NAMALWA (cell line): ENCODE measurements at regions not wholly inside any gene's neighbourhood (a gene's known extent, or its start where the extent isn't known, plus 50 kb on each side); places are given as distances from the start of the nearest gene placed in this dataset.

Experiments used
- DNase-seq: peaks from one replicate; pipeline ENCODE4 v3.0.0-alpha.2; 2015; ENCODE audit warnings: low spot score

GRCh38 chr1:229033480-229033879 lies 237.4 kb upstream of the RAB4A start:
- DNase-seq, result no peak

DNA sequence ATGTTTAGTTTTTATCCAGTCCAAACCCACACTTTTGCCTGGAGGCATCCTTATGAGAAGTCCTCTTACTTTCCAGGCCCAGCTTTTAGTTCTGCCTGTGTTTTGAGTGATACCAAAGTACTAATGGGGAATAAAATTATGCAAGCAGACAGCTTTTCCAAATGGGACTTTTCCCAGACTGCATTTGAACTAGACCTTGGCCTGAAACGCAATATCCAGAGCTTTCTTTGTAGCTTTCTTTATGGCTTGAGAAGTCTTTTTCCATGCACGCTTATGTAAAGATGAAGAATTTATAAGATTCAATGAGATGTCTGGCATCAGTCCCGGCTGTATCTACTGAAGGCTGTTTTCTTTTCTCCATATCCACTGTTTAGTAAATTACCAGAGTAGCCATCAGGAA lies 236.6 kb upstream of the RAB4A start:
- no peak for DNase-seq

GRCh38 chr1:229035054-229035747 lies 235.7 kb upstream of the RAB4A start:
- peak; percentile 47 for DNase-seq

- DNase-seq, result no peak
Measured at GRCh38 chr1:229035748-229036082, 235.2 kb upstream of the RAB4A start.

- DNase-seq, result no peak
Measured at GRCh38 chr1:229037806-229038405, 233.0 kb upstream of the RAB4A start.

DNA sequence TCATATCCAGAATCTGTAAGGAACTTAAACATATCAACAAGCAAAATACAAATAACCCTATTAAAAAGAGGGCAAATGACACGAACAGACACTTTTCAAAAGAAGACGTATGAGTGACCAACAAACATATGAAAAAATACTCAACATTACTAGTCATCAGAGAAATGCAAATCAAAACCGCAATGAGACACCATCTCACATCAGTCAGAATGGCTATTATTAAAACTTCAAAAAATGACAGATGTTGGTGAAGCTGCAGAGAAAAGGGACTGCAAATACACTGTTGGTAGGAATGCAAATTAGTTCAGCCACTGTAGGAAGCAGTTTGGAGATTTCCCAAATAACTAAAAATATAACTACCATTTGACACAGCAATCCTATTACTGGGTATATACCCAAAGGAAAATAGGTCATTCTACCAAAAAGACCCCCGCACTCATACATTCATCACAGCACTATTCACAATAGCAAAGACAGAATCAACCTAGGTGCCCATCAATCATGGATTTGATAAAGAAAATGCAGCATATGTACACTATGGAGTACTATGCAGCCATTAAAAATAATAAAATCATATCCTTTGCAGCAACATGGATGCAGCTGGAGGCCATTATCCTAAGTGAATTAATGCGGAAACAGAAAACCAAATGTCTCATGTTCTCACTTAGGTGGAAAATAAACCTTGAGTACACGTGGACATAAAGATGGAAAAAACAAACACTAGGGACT lies 230.1 kb upstream of the RAB4A start:
- no peak for DNase-seq

DNA sequence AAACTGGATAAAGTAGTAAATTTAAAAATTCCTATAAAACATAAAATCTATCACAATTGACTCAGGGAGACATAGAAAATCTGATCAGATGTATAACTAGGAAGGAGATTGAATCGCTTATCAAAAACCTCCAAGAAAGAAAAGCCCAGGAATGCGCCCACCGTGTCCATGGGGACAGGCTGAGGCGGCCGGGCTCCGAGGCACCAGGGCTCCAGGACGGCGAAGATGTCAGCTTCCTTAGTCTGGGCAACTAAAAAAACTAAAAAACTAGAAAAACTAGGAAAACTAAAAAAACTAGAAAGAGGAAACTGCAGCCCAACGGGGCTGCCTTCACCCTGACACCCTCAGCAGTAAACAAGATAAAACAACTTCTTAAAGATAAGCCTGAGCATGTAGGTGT lies 229.0 kb upstream of the RAB4A start:
- DNase-seq, result no peak

GRCh38 chr1:229042482-229042881 lies 228.4 kb upstream of the RAB4A start:
- DNase-seq, result no peak

DNA sequence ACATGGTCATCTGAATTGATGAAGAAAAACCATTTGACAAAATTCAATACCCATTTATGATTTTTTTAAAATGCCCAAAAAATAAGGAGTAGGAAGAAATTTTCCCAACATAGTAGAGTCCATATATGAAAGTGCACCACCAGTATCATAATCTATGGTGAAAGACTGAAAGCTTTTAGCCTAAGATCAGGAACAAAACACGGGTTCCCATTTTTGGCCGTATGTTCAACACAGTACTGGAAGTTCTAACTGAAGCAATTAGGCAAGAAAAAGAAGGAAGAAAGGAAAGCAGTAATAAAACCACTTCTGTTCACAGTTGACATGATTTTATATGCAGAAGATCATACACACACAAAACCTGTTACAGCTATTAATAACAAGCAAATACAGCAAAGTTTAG lies 227.8 kb upstream of the RAB4A start:
- no peak for DNase-seq

- DNase-seq, result no peak
Measured at GRCh38 chr1:229046251-229046853, 224.6 kb upstream of the RAB4A start.

DNA sequence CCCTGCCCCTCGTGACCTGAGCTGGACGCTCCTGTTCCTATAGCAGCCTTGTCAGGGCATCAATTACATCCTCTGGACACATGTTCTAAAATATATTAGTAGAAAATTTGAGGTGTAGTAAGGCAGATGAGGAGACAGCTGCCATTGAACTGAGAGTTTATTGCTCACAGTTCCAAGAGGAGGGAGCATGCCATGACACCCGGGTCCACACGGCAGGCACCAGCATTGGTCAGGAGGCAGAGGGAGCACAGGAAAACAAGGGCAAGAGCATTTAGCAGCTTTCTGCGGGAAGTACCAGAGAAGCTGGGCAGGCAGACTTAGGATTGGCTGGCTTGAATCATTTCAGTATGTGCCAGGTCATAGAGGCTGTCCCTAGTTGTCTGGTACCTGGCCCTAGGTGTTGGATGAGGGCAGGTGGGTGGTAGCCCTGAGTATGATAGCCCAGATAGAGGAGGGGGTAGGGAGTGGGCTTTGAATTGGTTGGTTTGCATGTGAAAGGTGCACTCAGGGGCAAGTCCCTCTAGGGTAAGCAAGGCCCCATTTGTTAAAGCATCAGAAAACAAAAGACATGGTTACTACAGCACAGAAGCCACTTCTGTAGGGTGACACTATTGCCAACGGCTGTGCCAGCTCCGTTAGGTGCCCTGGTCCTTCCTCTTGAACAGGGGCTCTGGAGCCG lies 223.6 kb upstream of the RAB4A start:
- no peak for DNase-seq

DNA sequence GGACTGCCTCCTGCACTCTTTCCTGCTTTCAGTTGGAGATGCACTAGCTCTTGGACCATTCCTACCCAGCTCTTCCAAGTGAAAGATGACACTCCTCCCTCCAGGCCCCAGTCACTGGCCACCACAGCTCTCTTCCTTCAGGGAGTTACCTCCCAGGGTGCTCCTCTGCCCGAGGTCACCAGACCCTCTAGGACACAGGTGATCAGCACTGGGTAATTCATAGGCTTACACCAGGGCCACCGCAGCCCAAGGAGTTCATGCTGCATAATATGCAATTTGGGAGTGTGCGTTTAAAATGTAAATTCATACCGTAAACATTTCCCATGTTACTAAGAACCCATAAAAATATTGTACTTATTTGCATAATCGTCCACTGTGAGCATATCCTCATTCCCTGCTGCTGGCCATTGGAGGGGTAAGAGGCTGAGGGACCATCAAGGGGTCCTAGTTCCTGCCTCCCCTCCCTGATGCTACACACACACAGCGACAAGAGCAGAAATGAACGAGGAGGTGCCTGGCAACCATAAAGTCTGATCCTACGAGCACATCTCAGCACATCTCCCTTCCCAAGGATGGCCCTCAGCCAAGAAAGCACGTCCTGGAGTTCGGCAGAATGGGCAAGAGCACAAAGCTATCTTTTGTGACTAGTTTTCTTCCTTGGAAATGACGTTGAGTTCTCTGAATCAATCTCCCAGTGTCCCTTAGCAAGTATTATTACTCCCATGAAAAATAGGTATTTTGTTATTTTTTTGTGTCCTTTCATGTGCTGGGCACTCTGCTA lies 222.9 kb upstream of the RAB4A start:
- no peak for DNase-seq

DNA sequence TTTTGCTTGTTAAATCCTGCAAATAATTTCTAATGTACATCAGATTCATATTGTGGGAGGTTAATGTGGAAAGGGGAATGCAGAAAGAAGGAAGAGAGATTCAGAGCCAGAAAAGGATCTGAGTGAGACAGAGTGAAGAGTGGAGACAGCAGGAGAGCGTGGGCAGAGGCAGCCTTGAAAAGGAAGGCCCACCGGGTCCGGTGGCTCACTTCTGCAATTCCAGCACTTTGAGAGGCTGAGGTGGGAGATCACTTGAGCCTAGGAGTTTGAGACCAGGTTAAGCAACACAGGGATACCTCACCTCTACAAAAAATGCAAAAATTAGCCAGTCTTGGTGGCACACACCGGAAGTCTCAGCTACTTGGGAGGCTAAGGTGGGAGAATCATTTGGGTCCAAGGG lies 222.0 kb upstream of the RAB4A start:
- DNase-seq, result no peak

DNA sequence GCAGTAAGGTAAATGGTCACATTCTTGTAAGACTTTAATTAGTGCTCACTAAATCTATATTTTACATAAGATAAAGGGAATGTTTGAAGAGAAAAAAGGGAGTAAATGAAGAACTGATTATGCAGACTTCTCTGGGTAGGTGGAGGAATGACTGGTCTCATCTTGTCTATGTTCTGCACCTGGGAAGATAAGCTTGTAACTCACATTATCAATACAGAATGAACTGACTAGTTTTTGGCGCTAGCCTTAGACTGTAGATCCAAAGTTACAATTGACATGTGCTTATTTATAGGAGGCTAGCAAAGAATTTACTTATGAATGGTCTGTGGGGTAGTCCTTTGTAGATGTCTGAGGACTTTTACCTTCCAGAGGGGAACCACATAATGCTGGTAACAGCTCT lies 214.9 kb upstream of the RAB4A start:
- DNase-seq, result no peak

DNA sequence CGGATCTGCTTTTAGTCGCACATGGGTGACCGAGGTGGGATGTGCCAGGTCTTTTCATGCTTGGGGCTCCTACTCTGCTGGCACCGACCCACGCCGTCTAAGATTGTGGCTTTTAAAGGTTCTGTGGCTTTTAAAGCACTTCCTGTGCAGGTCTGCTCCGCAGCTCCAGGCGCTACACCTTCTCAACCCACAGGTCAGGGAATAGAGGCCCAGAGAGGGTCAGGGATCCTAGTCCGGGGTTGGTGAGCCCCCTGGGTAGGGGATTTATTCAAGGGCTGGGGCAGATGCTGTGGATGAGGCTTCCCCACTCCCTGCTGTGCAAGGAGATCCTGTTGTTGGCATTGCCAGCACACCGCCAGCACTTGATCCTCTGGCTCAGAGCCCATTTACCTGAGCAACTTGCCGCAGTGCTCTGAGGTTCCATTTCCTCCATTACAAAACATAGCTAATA lies 212.8 kb upstream of the RAB4A start:
- DNase-seq, result no peak

DNA sequence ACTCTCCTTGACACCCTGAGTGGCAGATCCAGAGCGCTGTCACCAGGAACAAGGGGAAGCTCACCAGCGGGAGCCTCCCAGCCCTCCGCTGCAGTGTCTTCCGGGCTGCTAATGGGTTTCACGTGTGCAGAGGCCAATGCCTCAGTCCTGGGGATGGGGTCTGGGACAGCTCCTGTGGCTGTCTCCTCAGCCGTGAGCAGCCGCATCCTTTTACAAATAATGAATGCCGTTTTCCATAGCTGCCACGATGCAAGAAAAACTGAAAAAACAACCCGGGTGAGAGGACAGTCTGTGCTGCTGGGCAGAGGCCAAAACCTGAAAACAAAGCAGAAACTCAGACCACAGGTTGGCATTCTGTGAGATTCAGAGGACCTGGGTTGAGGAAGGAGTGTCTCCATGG lies 212.2 kb upstream of the RAB4A start:
- DNase-seq, result no peak

DNA sequence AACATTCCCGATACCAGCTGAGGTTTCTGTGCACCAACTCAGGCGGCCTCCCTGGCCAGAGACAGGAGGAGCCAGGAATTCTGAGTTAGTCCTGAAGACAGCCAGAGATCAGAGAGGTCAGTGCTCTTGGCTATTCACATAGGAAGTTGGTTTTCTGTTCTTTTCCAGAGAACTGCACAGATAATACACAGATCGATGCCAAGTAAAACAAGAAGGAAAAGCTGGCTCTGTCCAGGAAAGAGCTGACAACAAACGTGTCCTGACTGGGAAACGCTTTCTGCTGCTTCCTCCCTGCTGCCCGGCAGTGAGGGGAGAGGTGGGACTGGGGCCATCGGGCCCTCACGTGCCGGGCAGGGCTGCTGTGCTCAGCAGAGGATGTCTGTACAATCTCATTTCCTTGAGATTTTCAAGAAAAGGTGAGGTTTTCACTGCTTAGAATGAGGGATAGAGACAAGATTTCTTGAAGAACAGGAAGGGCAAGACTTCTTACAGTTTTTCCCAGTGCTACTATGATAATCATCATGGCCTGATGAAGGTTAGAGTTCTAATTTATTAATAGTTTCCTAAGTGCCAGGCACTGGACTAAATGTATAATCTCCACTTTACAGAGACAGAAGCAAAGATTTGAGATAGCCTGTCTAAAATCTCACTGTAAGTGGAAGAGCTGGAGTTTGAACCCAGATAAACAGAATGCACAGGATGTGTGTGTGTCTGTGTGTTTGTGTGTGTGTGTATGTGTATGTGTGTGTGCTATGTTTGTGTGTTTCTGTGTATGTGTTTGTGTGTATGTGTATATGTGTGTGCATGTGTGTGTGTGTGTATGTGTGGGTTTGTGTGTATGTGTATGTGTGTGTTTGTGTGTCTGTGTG lies 211.0 kb upstream of the RAB4A start:
- no peak for DNase-seq

- DNase-seq, result no peak
Measured at GRCh38 chr1:229062135-229062534, 208.8 kb upstream of the RAB4A start.

GRCh38 chr1:229063154-229063773 lies 207.6 kb upstream of the RAB4A start:
- DNase-seq, result no peak
